Upper lobe of right lung (tissue), 1 donor: ENCODE measurements at regions not wholly inside any gene's neighbourhood (a gene's known extent, or its start where the extent isn't known, plus 50 kb on each side); places are given as distances from the start of the nearest gene placed in this dataset.
A peak's percentile ranks its signal among the peaks of the same experiment; 100 is the strongest.

Experiments
- ATAC-seq: fragments of 200-7000 bp; cut with Tn5 transposase; one replicate; pipeline ENCODE4 v1.9.1; 2020; ENCODE audit warnings: mild to moderate bottlenecking, moderate library complexity
- DNase-seq: peaks from one replicate; pipeline ENCODE4 v3.0.0-alpha.2; 2020
- H3K27ac ChIP-seq: fragments of 200-600 bp; one replicate; pipeline ENCODE4 v1.8.0; 2022
- H3K27me3 ChIP-seq: fragments of 200-600 bp; one replicate; pipeline ENCODE4 v1.8.0; 2022; ENCODE audit warnings: mild to moderate bottlenecking
- H3K36me3 ChIP-seq: fragments of 200-600 bp; one replicate; pipeline ENCODE4 v1.8.0; 2022
- H3K4me1 ChIP-seq: fragments of 200-600 bp; one replicate; pipeline ENCODE4 v1.8.0; 2022
- H3K4me3 ChIP-seq: fragments of 200-600 bp; one replicate; pipeline ENCODE4 v1.8.0; 2022; ENCODE audit warnings: mild to moderate bottlenecking
- H3K9me3 ChIP-seq: fragments of 200-600 bp; one replicate; pipeline ENCODE4 v1.8.0; 2022
- CTCF ChIP-seq: fragments of 200-600 bp; IDR thresholded peaks from one replicate; pipeline ENCODE4 v1.8.0; 2022; ENCODE audit warnings: antibody characterized with exemption
- intact Hi-C: fragments of 100-400 bp; cut with DNase I; formaldehyde crosslinking; loops from one replicate; pipeline ENCODE4 v1.11.0; 2022
- donor health status: DM: no; HTN: yes; CAD: no; lungs with severe emphysema.

- ATAC-seq (no peak), DNase-seq (no peak)
- no peak for TF ChIP-seq CTCF
- no peaks in the 10 kb centered on the region for H3K9me3 ChIP-seq
- no peaks in the 10 kb centered on the region for H3K27me3 ChIP-seq
- intact Hi-C loops, result no loop called here
- H3K4me3 ChIP-seq, result no peak overlapping the region
- no peak overlapping the region for H3K27ac ChIP-seq
- H3K36me3 ChIP-seq, result no peaks in the 10 kb centered on the region
- H3K4me1 ChIP-seq, result no peaks in the 10 kb centered on the region
These were observed 335.6 kb downstream of the PIK3C3 start for GRCh38 chr18:42290318-42291307.

GRCh38 chr18:42292654-42293053 lies 337.6 kb downstream of the PIK3C3 start:
- H3K9me3 ChIP-seq, result no peaks in the 10 kb centered on the region
- H3K4me3 ChIP-seq, result no peak overlapping the region
- H3K27me3 ChIP-seq, result no peaks in the 10 kb centered on the region
- ATAC-seq, result no peak
- intact Hi-C loops, result no loop called here
- no peak for DNase-seq
- no peaks in the 10 kb centered on the region for H3K4me1 ChIP-seq
- H3K36me3 ChIP-seq, result no peaks in the 10 kb centered on the region
- no peak for TF ChIP-seq CTCF
- H3K27ac ChIP-seq, result no peak overlapping the region

GRCh38 chr18:42296192-42296591 lies 341.2 kb downstream of the PIK3C3 start:
- Histone ChIP-seq H3K9me3 (no peaks in the 10 kb centered on the region), H3K27ac (no peak overlapping the region), H3K27me3 (no peaks in the 10 kb centered on the region), H3K36me3 (no peaks in the 10 kb centered on the region), H3K4me3 (no peak overlapping the region), H3K4me1 (no peaks in the 10 kb centered on the region)
- DNase-seq (no peak), ATAC-seq (no peak)
- intact Hi-C loops, result no loop called here
- TF ChIP-seq CTCF, result no peak

GRCh38 chr18:42296723-42297122 lies 341.7 kb downstream of the PIK3C3 start:
- no peak for ATAC-seq
- no peak for TF ChIP-seq CTCF
- Histone ChIP-seq H3K27me3 (no peaks in the 10 kb centered on the region), H3K36me3 (no peaks in the 10 kb centered on the region), H3K9me3 (no peaks in the 10 kb centered on the region), H3K4me3 (no peak overlapping the region), H3K27ac (no peak overlapping the region), H3K4me1 (no peaks in the 10 kb centered on the region)
- DNase-seq, result no peak
- intact Hi-C loops, result no loop called here

GRCh38 chr18:42298759-42299675 lies 344.0 kb downstream of the PIK3C3 start:
- ATAC-seq (peak; percentile 91), DNase-seq (peak; percentile 71)
- no peaks in the 10 kb centered on the region for H3K27me3 ChIP-seq
- peak; percentile 94 for TF ChIP-seq CTCF
- H3K9me3 ChIP-seq, result no peaks in the 10 kb centered on the region
- no peak overlapping the region for H3K27ac ChIP-seq
- no peaks in the 10 kb centered on the region for H3K36me3 ChIP-seq
- intact Hi-C loops, result no loop called here
- no peaks in the 10 kb centered on the region for H3K4me1 ChIP-seq
- peak overlapping the region; percentile 18 for H3K4me3 ChIP-seq
